ENCODE measurements at regions not wholly inside any gene's neighbourhood (a gene's known extent, or its start where the extent isn't known, plus 50 kb on each side); places are given as distances from the start of the nearest gene placed in this dataset.

GRCh38 chr3:88767746-88768145 lies 339.7 kb upstream of the EPHA3 start:
- H3K4me1 ChIP-seq = no peaks in the 10 kb centered on the region
- H3K27me3 ChIP-seq = no peaks in the 10 kb centered on the region
- no peaks in the 10 kb centered on the region for H3K36me3 ChIP-seq
- TF ChIP-seq POLR2A (IDR thresholded peaks at IDR 0.05) (no peak), CTCF (IDR thresholded peaks at IDR 0.05) (no peak)
- H3K27ac ChIP-seq = no peak overlapping the region
- no peak overlapping the region for H3K4me3 ChIP-seq
- no peak for DNase-seq
- H3K9me3 ChIP-seq = no peaks in the 10 kb centered on the region
- intact Hi-C loops (cut with DNase I; ENCODE audit: low total_unique reads) = no loop called here

GRCh38 chr3:88773766-88774165 lies 333.7 kb upstream of the EPHA3 start:
- no peaks in the 10 kb centered on the region for H3K9me3 ChIP-seq
- H3K36me3 ChIP-seq = no peaks in the 10 kb centered on the region
- no peaks in the 10 kb centered on the region for H3K4me1 ChIP-seq
- no peak overlapping the region for H3K27ac ChIP-seq
- H3K27me3 ChIP-seq = no peaks in the 10 kb centered on the region
- no peak overlapping the region for H3K4me3 ChIP-seq
- no peak for DNase-seq
- TF ChIP-seq POLR2A (IDR thresholded peaks at IDR 0.05) (no peak), CTCF (IDR thresholded peaks at IDR 0.05) (no peak)
- intact Hi-C loops (cut with DNase I; ENCODE audit: low total_unique reads) = no loop called here

GRCh38 chr3:88775026-88775690 lies 332.3 kb upstream of the EPHA3 start:
- no peaks in the 10 kb centered on the region for H3K36me3 ChIP-seq
- intact Hi-C loops (cut with DNase I; ENCODE audit: low total_unique reads) = no loop called here
- no peak overlapping the region for H3K4me3 ChIP-seq
- H3K27ac ChIP-seq = no peak overlapping the region
- DNase-seq = no peak
- TF ChIP-seq CTCF (IDR thresholded peaks at IDR 0.05) (no peak), POLR2A (IDR thresholded peaks at IDR 0.05) (no peak)
- no peaks in the 10 kb centered on the region for H3K9me3 ChIP-seq
- H3K27me3 ChIP-seq = no peaks in the 10 kb centered on the region
- no peaks in the 10 kb centered on the region for H3K4me1 ChIP-seq

- Histone ChIP-seq H3K9me3 (no peaks in the 10 kb centered on the region), H3K4me1 (no peaks in the 10 kb centered on the region), H3K27ac (no peak overlapping the region), H3K4me3 (no peak overlapping the region), H3K36me3 (no peaks in the 10 kb centered on the region), H3K27me3 (no peaks in the 10 kb centered on the region)
- no peak for DNase-seq
- TF ChIP-seq CTCF (IDR thresholded peaks at IDR 0.05) = no peak
- intact Hi-C loops (cut with DNase I; ENCODE audit: low total_unique reads) = no loop called here
These were observed 327.9 kb upstream of the EPHA3 start for GRCh38 chr3:88779482-88779881.

GRCh38 chr3:88784925-88785324 lies 322.5 kb upstream of the EPHA3 start:
- H3K9me3 ChIP-seq = no peaks in the 10 kb centered on the region
- TF ChIP-seq CTCF (IDR thresholded peaks at IDR 0.05) (no peak), POLR2A (IDR thresholded peaks at IDR 0.05) (no peak)
- H3K4me1 ChIP-seq = no peaks in the 10 kb centered on the region
- no peaks in the 10 kb centered on the region for H3K36me3 ChIP-seq
- DNase-seq = no peak
- H3K27ac ChIP-seq = no peak overlapping the region
- intact Hi-C loops (cut with DNase I; ENCODE audit: low total_unique reads) = no loop called here
- H3K4me3 ChIP-seq = no peak overlapping the region
- no peaks in the 10 kb centered on the region for H3K27me3 ChIP-seq

All from uterus (tissue), 3 donors.